ENCODE measurements at regions not wholly inside any gene's neighbourhood (a gene's known extent, or its start where the extent isn't known, plus 50 kb on each side); places are given as distances from the start of the nearest gene placed in this dataset.

GRCh38 chr6:166838987-166839386, 117.4 kb downstream of the RNASET2 start:
- intact Hi-C loops (cut with DNase I): no loop called here
- no peak for DNase-seq (ENCODE audit: low spot score)
- Histone ChIP-seq H3K4me3 (no peak overlapping the region), H3K27me3 (replicated peaks; ENCODE audit: insufficient read depth) (no peaks in the 10 kb centered on the region), H3K9me3 (no peaks in the 10 kb centered on the region), H3K27ac (no peak overlapping the region), H3K4me1 (replicated peaks) (no peaks in the 10 kb centered on the region), H3K36me3 (no peaks in the 10 kb centered on the region)
- TF ChIP-seq CTCF (IDR thresholded peaks at IDR 0.05): no peak
- no peak for TF ChIP-seq POLR2A (IDR thresholded peaks at IDR 0.05)
- no peak for TF ChIP-seq POLR2AphosphoS5 (IDR thresholded peaks at IDR 0.05)
- 82% methylated on average over 10 of the region's 10 CpGs for WGBS

DNA sequence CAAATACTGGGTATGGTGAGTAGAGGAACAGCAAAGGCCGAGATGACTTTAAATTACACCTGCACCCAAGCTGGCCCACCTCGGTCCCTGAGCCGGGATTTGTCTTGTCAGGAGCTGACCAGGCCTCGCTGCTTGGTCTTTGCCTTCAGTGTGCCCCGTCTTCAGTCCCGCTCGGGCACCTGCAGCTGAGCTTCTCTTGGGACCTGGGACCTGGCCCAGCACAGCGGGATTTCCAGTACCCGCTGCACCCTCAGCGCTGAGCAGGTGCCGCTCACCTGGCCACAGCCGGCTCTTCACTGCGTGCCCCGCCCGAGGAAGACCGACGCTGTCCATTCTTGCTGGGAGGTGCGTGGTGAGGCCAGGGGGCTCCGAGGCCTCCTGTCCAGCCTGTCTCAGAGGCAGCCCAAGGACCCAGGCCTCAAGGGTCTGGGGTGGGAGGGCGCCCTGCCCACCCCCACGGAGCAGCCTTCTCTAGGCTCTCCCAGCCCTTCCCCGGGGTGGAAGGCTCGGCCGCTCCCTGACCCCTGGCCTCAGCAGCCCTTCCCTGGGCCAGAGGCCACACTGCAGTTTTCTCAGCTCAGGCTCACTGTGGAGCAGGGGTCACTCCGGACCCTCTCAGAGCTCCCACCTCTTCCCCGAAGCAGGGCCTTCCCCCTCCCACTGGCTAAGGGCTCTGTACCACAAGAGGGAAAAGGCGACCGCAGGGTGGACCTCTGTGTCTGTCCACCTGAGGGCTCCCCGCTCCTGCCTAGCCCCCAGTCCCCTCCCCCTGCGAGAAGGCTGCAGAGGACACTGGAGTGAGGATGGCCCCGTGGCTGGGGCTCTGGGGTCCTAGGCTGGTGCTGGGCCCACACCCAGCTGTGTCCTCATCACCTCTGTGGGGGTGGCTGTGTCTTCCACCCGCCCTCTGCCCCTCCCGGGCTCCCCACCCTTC, 119.3 kb downstream of the RNASET2 start:
- intact Hi-C loops (cut with DNase I): no loop called here
- no peak for DNase-seq (ENCODE audit: low spot score)
- Histone ChIP-seq H3K27me3 (replicated peaks; ENCODE audit: insufficient read depth) (no peaks in the 10 kb centered on the region), H3K27ac (no peak overlapping the region), H3K4me1 (replicated peaks) (no peaks in the 10 kb centered on the region), H3K4me3 (no peak overlapping the region), H3K9me3 (no peaks in the 10 kb centered on the region), H3K36me3 (no peaks in the 10 kb centered on the region)
- 90% methylated on average over 33 of the region's 33 CpGs for WGBS
- TF ChIP-seq POLR2AphosphoS5 (IDR thresholded peaks at IDR 0.05) (no peak), CTCF (IDR thresholded peaks at IDR 0.05) (no peak), POLR2A (IDR thresholded peaks at IDR 0.05) (no peak)

GRCh38 chr6:166834049-166834448, 122.3 kb downstream of the RNASET2 start:
- no peak overlapping the region for H3K4me3 ChIP-seq
- no peak overlapping the region for H3K27ac ChIP-seq
- no peaks in the 10 kb centered on the region for H3K27me3 ChIP-seq (replicated peaks; ENCODE audit: insufficient read depth)
- DNase-seq (ENCODE audit: low spot score): no peak
- H3K4me1 ChIP-seq (replicated peaks): no peaks in the 10 kb centered on the region
- intact Hi-C loops (cut with DNase I): no loop called here
- no peaks in the 10 kb centered on the region for H3K36me3 ChIP-seq
- no peaks in the 10 kb centered on the region for H3K9me3 ChIP-seq
- no peak for TF ChIP-seq POLR2A (IDR thresholded peaks at IDR 0.05)
- TF ChIP-seq CTCF (IDR thresholded peaks at IDR 0.05): no peak
- TF ChIP-seq POLR2AphosphoS5 (IDR thresholded peaks at IDR 0.05): no peak
- 86% methylated on average over 4 of the region's 4 CpGs for WGBS

DNA sequence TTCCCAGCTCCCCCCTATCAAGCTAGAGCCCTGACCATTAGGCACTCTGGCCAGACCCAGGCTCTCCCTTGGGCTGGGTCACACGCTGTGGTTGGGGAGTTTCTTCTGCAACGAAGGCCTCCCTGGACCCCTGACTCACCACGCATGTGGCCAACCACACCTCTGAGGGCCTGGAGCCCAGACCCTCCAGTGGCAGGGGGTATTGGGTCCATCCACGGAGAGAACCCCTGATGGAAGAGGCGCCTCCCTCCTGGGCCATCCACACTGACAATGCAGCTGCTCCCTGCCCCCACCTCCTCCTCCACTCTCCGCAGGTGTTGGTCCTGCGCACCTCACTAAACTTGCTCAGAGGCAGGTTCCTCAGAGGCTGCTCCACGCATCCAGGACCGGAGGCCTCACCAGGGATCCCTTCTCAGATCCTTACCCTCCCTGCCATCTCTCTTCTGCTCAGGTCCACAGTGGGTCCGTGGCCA, 125.4 kb downstream of the RNASET2 start:
- 93% methylated on average over 10 of the region's 10 CpGs for WGBS
- DNase-seq (ENCODE audit: low spot score): no peak
- TF ChIP-seq CTCF (IDR thresholded peaks at IDR 0.05): no peak
- no peak overlapping the region for H3K27ac ChIP-seq
- no peak overlapping the region for H3K4me3 ChIP-seq
- no peaks in the 10 kb centered on the region for H3K27me3 ChIP-seq (replicated peaks; ENCODE audit: insufficient read depth)
- no peaks in the 10 kb centered on the region for H3K4me1 ChIP-seq (replicated peaks)
- intact Hi-C loops (cut with DNase I): no loop called here
- H3K9me3 ChIP-seq: no peaks in the 10 kb centered on the region
- no peaks in the 10 kb centered on the region for H3K36me3 ChIP-seq
